ENCODE measurements at regions not wholly inside any gene's neighbourhood (a gene's known extent, or its start where the extent isn't known, plus 50 kb on each side); places are given as distances from the start of the nearest gene placed in this dataset.

GRCh38 chr1:218568962-218569550 is 223.9 kb downstream of the TGFB2 start:
- ATAC-seq (replicated peaks in 6 of 8) = no peak
- Histone ChIP-seq H3K4me1 (replicated peaks in 1 of 2) (peaks cover 9 to 10% of the 10 kb centered on the region in 2 donors), H3K4me3 (no peak overlapping the region), H3K27ac (no peak overlapping the region)
- 25 to 100% (median 81%) methylated on average over 1 to 5 of the region's 5 CpGs; no CpG with 5 or more reads in 1 of the 10 experiments for WGBS, 10 experiments
- in situ Hi-C loops (cut with MboI; ENCODE audit: low pct_unique_long_range_greater_than_20kb in 2 of 9, low sequenced_read_pairs in 9 of 9, unreplicated experiment in 9 of 9) = loop anchor here in 1 of 9 experiments (25.0 kb wide), 1 partner anchor 493 kb away; no protein-coding TSS in a partner anchor

- ATAC-seq (replicated peaks in 6 of 8) = no peak
- Histone ChIP-seq H3K4me1 (replicated peaks in 1 of 2) (peaks cover 5 to 6% of the 10 kb centered on the region in 2 donors), H3K27ac (no peak overlapping the region), H3K4me3 (no peak overlapping the region)
- in situ Hi-C loops (cut with MboI; ENCODE audit: low pct_unique_long_range_greater_than_20kb in 2 of 9, low sequenced_read_pairs in 9 of 9, unreplicated experiment in 9 of 9) = loop anchor here in 1 of 9 experiments (25.0 kb wide), 1 partner anchor 492 kb away; no protein-coding TSS in a partner anchor
- WGBS, 10 experiments = 89 to 100% (median 100%) methylated on average over 1 to 2 of the region's 2 CpGs; no CpG with 5 or more reads in 1 of the 10 experiments
Measured at GRCh38 chr1:218570456-218570855, 225.3 kb downstream of the TGFB2 start.

DNA sequence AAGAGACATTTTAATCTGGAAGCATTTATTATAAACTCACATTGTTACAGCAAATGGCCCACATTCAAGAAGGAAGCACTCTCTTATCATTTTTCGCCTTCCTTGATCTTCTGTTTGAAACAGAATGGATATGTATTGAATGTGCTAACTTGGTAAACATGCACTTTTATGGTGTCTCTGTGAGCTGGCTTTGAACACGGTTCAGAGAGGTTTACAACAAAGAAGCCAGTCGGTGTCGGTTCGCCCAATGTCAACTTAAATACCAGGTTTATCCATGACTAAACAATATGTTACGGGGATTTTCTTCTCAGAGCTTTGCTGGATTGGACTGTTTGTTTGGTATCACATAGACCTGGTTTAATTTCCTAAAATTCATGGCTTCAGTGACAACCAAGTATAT is 226.4 kb downstream of the TGFB2 start:
- Histone ChIP-seq H3K4me3 (no peak overlapping the region), H3K27ac (no peak overlapping the region), H3K4me1 (replicated peaks in 1 of 2) (no peaks in the 10 kb centered on the region)
- in situ Hi-C loops (cut with MboI; ENCODE audit: low pct_unique_long_range_greater_than_20kb in 2 of 9, low sequenced_read_pairs in 9 of 9, unreplicated experiment in 9 of 9) = loop anchor here in 1 of 9 experiments (25.0 kb wide), 1 partner anchor 491 kb away; no protein-coding TSS in a partner anchor
- WGBS, 10 experiments = 50 to 100% (median 93%) methylated on average over 1 to 6 of the region's 6 CpGs; no CpG with 5 or more reads in 1 of the 10 experiments
- ATAC-seq (replicated peaks in 6 of 8) = no peak

GRCh38 chr1:218572050-218572449 is 226.9 kb downstream of the TGFB2 start:
- in situ Hi-C loops (cut with MboI; ENCODE audit: low pct_unique_long_range_greater_than_20kb in 2 of 9, low sequenced_read_pairs in 9 of 9, unreplicated experiment in 9 of 9) = loop anchor here in 1 of 9 experiments (25.0 kb wide), 1 partner anchor 490 kb away; no protein-coding TSS in a partner anchor
- 13 to 100% (median 91%) methylated on average over 1 to 4 of the region's 4 CpGs for WGBS, 10 experiments
- no peak overlapping the region for H3K4me3 ChIP-seq

DNA sequence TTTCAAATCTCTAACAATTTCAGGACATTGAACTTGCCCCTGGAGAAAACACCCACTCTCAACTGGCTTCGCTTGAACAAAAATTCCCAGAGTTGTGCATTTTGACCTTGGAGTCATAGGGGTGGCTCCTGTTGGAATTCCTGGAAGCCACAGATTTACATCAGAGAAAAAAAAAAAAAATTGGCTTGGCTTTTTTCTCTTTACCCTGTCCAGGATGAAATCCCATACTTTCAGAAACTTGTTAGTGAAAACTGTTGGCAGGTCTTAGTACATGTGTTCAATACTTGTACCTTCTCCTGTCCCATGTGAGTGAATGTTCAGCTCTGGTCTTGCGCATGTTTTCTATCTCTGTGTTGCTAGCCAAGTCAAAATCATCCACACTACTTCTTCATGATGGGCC is 228.8 kb downstream of the TGFB2 start:
- ATAC-seq (replicated peaks in 6 of 8) = peak in 2 of 8 experiments; percentile 56 to 73
- Histone ChIP-seq H3K27ac (no peak overlapping the region), H3K4me1 (replicated peaks in 1 of 2) (no peaks in the 10 kb centered on the region), H3K4me3 (no peak overlapping the region)
- in situ Hi-C loops (cut with MboI; ENCODE audit: low pct_unique_long_range_greater_than_20kb in 2 of 9, low sequenced_read_pairs in 9 of 9, unreplicated experiment in 9 of 9) = loop anchor here in 1 of 9 experiments (25.0 kb wide), 1 partner anchor 488 kb away; no protein-coding TSS in a partner anchor
- WGBS, 10 experiments = 50 to 100% (median 84%) methylated on average over 1 to 2 of the region's 2 CpGs; no CpG with 5 or more reads in 2 of the 10 experiments

More at GRCh38 chr1:218572050-218572449, 226.9 kb downstream of the TGFB2 start:
- Histone ChIP-seq H3K4me1 (replicated peaks in 1 of 2) (no peaks in the 10 kb centered on the region), H3K27ac (no peak overlapping the region)
- ATAC-seq (replicated peaks in 6 of 8) = no peak

GRCh38 chr1:218575079-218575478 is 229.9 kb downstream of the TGFB2 start:
- WGBS, 10 experiments = 33% methylated on average over 1 of the region's 1 CpG; no CpG with 5 or more reads in 9 of the 10 experiments
- in situ Hi-C loops (cut with MboI; ENCODE audit: low pct_unique_long_range_greater_than_20kb in 2 of 9, low sequenced_read_pairs in 9 of 9, unreplicated experiment in 9 of 9) = no loop called here
- H3K27ac ChIP-seq = no peak overlapping the region
- H3K4me1 ChIP-seq (replicated peaks in 1 of 2) = no peaks in the 10 kb centered on the region
- no peak overlapping the region for H3K4me3 ChIP-seq
- no peak for ATAC-seq (replicated peaks in 6 of 8)

GRCh38 chr1:218575856-218576255 is 230.7 kb downstream of the TGFB2 start:
- Histone ChIP-seq H3K4me1 (replicated peaks in 1 of 2) (no peaks in the 10 kb centered on the region), H3K27ac (no peak overlapping the region), H3K4me3 (no peak overlapping the region)
- in situ Hi-C loops (cut with MboI; ENCODE audit: low pct_unique_long_range_greater_than_20kb in 2 of 9, low sequenced_read_pairs in 9 of 9, unreplicated experiment in 9 of 9) = no loop called here
- WGBS, 10 experiments = 0 to 100% (median 69%) methylated on average over 1 of the region's 1 CpG; no CpG with 5 or more reads in 3 of the 10 experiments
- no peak for ATAC-seq (replicated peaks in 6 of 8)

DNA sequence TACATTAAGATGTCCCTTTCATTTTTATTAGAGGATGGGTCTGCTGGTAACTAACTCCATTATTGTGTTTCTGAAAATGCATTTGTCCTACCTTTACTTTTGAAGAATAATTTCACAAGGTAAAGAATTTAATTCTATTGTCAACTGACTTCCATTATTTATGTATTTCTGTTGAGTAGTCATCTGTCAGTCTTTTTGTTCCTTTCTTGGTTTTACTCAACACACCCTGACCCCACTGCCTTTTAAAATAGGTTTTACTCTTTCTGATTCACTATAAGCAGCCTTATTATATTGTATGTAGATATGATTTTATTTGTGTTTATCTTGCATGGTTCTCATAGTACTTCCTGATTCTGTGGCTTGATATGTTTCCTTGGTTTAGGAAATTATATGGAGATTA is 237.5 kb downstream of the TGFB2 start:
- no peak overlapping the region for H3K27ac ChIP-seq
- no peak for ATAC-seq (replicated peaks in 6 of 8)
- H3K4me1 ChIP-seq (replicated peaks in 1 of 2) = peaks cover 22 to 29% of the 10 kb centered on the region in 2 donors
- in situ Hi-C loops (cut with MboI; ENCODE audit: low pct_unique_long_range_greater_than_20kb in 2 of 9, low sequenced_read_pairs in 9 of 9, unreplicated experiment in 9 of 9) = no loop called here
- no peak overlapping the region for H3K4me3 ChIP-seq

DNA sequence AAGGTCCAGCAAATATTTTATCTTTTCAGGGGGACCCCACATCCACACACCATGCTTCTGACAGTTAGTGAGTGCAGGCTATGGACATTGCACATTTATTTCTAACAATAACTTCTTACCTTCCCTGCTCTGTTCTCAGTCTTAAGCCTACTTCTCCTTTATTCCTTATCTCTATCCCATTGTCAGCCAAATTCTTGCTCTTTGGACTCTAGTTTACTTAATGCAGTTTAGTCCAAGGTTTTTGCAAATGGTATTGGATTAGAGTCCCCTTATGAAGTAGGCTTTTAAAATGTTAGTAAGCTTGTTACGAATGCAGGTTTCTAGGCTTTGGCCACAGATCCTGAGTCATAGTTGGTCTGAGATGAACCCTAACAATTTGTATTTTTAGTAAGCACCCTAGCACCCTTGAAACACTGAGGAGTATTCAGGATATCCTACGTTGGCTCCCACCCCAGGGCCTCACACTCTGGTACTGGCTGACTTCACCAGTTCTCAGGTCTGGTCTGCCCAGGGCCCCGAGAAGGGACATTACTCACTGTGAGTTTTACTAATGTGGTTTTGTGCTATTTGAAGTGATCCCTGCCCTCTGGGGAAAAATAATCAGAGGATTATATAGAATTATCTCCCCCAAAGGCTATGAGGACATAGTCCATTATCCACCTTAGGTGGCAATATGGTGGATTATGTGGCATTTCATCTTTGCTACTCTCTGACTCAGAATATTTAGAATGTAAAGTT is 239.5 kb downstream of the TGFB2 start:
- no peak overlapping the region for H3K4me3 ChIP-seq
- in situ Hi-C loops (cut with MboI; ENCODE audit: low pct_unique_long_range_greater_than_20kb in 2 of 9, low sequenced_read_pairs in 9 of 9, unreplicated experiment in 9 of 9) = no loop called here
- WGBS, 10 experiments = 19 to 80% (median 60%) methylated on average over 1 to 3 of the region's 3 CpGs; no CpG with 5 or more reads in 3 of the 10 experiments
- peak overlapping the region in 1 of 2 donors; percentile 74 for H3K27ac ChIP-seq
- H3K4me1 ChIP-seq (replicated peaks in 1 of 2) = peaks cover 22 to 29% of the 10 kb centered on the region in 2 donors
- no peak for ATAC-seq (replicated peaks in 6 of 8)

- in situ Hi-C loops (cut with MboI; ENCODE audit: low pct_unique_long_range_greater_than_20kb in 2 of 9, low sequenced_read_pairs in 9 of 9, unreplicated experiment in 9 of 9) = no loop called here
Measured at GRCh38 chr1:218585511-218586184, 240.5 kb downstream of the TGFB2 start.

GRCh38 chr1:218587900-218588299 is 242.8 kb downstream of the TGFB2 start:
- Histone ChIP-seq H3K4me1 (replicated peaks in 1 of 2) (peaks cover 22 to 29% of the 10 kb centered on the region in 2 donors), H3K27ac (no peak overlapping the region), H3K4me3 (no peak overlapping the region)
- no peak for ATAC-seq (replicated peaks in 6 of 8)
- WGBS, 10 experiments = 33 to 89% (median 75%) methylated on average over 1 to 2 of the region's 2 CpGs
- in situ Hi-C loops (cut with MboI; ENCODE audit: low pct_unique_long_range_greater_than_20kb in 2 of 9, low sequenced_read_pairs in 9 of 9, unreplicated experiment in 9 of 9) = no loop called here

More at GRCh38 chr1:218585511-218586184, 240.5 kb downstream of the TGFB2 start:
- H3K4me3 ChIP-seq = no peak overlapping the region
- peak overlapping the region; percentile 73 to 74 for H3K27ac ChIP-seq
- peaks cover 22 to 29% of the 10 kb centered on the region in 2 donors for H3K4me1 ChIP-seq (replicated peaks in 1 of 2)
- peak in 7 of 8 experiments; percentile 92 to 97 (median 95) for ATAC-seq (replicated peaks in 6 of 8)
- 0 to 67% (median 20%) methylated on average over 1 to 9 of the region's 10 CpGs; no CpG with 5 or more reads in 1 of the 10 experiments for WGBS, 10 experiments

- Histone ChIP-seq H3K4me1 (replicated peaks in 1 of 2) (peaks cover 22 to 29% of the 10 kb centered on the region in 2 donors), H3K27ac (no peak overlapping the region), H3K4me3 (no peak overlapping the region)
- 39 to 100% (median 91%) methylated on average over 1 to 13 of the region's 13 CpGs for WGBS, 10 experiments
- ATAC-seq (replicated peaks in 6 of 8) = no peak
- in situ Hi-C loops (cut with MboI; ENCODE audit: low pct_unique_long_range_greater_than_20kb in 2 of 9, low sequenced_read_pairs in 9 of 9, unreplicated experiment in 9 of 9) = no loop called here
Measured at GRCh38 chr1:218588540-218589172, 243.5 kb downstream of the TGFB2 start.

Data from motor neuron (in vitro differentiated cells).